ENCODE measurements at regions not wholly inside any gene's neighbourhood (a gene's known extent, or its start where the extent isn't known, plus 50 kb on each side); places are given as distances from the start of the nearest gene placed in this dataset.

DNA sequence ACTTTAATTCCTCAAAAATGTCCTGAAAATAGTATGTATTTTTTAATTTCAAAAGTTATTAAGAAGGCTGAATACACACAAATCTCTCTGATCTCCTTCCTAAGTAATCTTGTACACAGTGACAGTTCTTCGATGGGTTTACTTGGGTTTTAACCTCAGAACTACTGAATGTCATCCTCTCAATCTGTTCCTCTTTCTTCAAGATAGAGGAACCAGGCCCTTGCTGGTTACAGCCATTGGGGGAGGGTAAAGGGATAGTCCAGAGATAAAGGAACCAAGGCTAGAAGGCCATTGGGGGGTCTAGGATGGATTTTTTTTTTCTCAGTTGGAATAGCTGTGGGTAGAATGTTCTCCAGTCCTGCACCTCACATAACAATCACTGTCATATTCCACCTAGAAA, 224.9 kb downstream of the SKIDA1 start:
- Histone ChIP-seq H3K36me3 (ENCODE audit: control insufficient read depth, insufficient read depth, low read length) (no peaks in the 10 kb centered on the region), H3K27me3 (ENCODE audit: control insufficient read depth, insufficient read depth, low read length) (no peaks in the 10 kb centered on the region), H3K4me3 (ENCODE audit: low read depth, low read length) (no peak overlapping the region)
- FAIRE-seq (no peak), DNase-seq (ENCODE audit: low read depth) (no peak)
- TF ChIP-seq CTCF (IDR thresholded peaks at IDR 0.05; ENCODE audit: insufficient read depth, low read length, severe bottlenecking): no peak

DNA sequence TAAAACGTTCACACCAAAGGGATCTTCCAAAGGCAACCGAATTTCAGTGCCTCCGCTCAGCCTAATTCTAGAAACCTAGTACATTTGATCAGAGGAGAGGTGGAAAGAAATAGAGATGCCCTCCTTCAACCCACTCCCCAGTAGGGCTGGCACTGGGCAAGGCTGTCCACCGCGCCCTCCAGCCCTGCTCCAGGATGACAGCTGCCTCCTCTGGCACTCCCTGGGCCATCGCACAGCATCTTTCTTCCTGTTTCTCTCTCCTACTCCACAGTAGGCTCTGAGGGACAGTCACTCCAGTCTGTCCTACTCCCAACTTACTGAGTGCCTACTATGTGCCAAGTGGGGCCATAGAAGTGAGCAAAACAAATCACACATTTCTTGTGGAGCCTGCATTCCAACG, 226.2 kb downstream of the SKIDA1 start:
- DNase-seq (ENCODE audit: low read depth): no peak
- Histone ChIP-seq H3K36me3 (ENCODE audit: control insufficient read depth, insufficient read depth, low read length) (no peaks in the 10 kb centered on the region), H3K27me3 (ENCODE audit: control insufficient read depth, insufficient read depth, low read length) (no peaks in the 10 kb centered on the region), H3K4me3 (ENCODE audit: low read depth, low read length) (no peak overlapping the region)
- no peak for FAIRE-seq
- TF ChIP-seq CTCF (IDR thresholded peaks at IDR 0.05; ENCODE audit: insufficient read depth, low read length, severe bottlenecking): no peak

GRCh38 chr10:21298701-21299100, 226.8 kb downstream of the SKIDA1 start:
- Histone ChIP-seq H3K4me3 (ENCODE audit: low read depth, low read length) (no peak overlapping the region), H3K36me3 (ENCODE audit: control insufficient read depth, insufficient read depth, low read length) (no peaks in the 10 kb centered on the region), H3K27me3 (ENCODE audit: control insufficient read depth, insufficient read depth, low read length) (no peaks in the 10 kb centered on the region)
- no peak for FAIRE-seq
- DNase-seq (ENCODE audit: low read depth): no peak
- TF ChIP-seq CTCF (IDR thresholded peaks at IDR 0.05; ENCODE audit: insufficient read depth, low read length, severe bottlenecking): no peak

- Histone ChIP-seq H3K4me3 (ENCODE audit: low read depth, low read length) (no peak overlapping the region), H3K27me3 (ENCODE audit: control insufficient read depth, insufficient read depth, low read length) (no peaks in the 10 kb centered on the region), H3K36me3 (ENCODE audit: control insufficient read depth, insufficient read depth, low read length) (no peaks in the 10 kb centered on the region)
- FAIRE-seq (no peak), DNase-seq (ENCODE audit: low read depth) (no peak)
- no peak for TF ChIP-seq CTCF (IDR thresholded peaks at IDR 0.05; ENCODE audit: insufficient read depth, low read length, severe bottlenecking)
Measured at GRCh38 chr10:21297603-21298383, 227.7 kb downstream of the SKIDA1 start.

- no peak for TF ChIP-seq CTCF (IDR thresholded peaks at IDR 0.05; ENCODE audit: insufficient read depth, low read length, severe bottlenecking)
- FAIRE-seq (no peak), DNase-seq (ENCODE audit: low read depth) (no peak)
- H3K36me3 ChIP-seq (ENCODE audit: control insufficient read depth, insufficient read depth, low read length): no peaks in the 10 kb centered on the region
- no peak overlapping the region for H3K4me3 ChIP-seq (ENCODE audit: low read depth, low read length)
- H3K27me3 ChIP-seq (ENCODE audit: control insufficient read depth, insufficient read depth, low read length): no peaks in the 10 kb centered on the region
Measured at GRCh38 chr10:21296575-21297355, 228.7 kb downstream of the SKIDA1 start.

Measured in bronchial epithelial cell (primary cell).